Trophoblast cell (in vitro differentiated cells and primary cell): ENCODE measurements at regions not wholly inside any gene's neighbourhood (a gene's known extent, or its start where the extent isn't known, plus 50 kb on each side); places are given as distances from the start of the nearest gene placed in this dataset.

ENCODE experiments used
- DNase-seq, 2 donors: peaks; one replicate each; pipeline ENCODE4 v3.0.0-alpha.2; 2016
- H2AFZ ChIP-seq: 2 replicates; pipeline ENCODE4 v1.6.1; 2013; ENCODE audit warnings: low read length, moderate library complexity, mild to moderate bottlenecking; ENCODE audit not compliant: insufficient read depth, poor library complexity
- H2AK5ac ChIP-seq: 2 replicates; pipeline ENCODE4 v1.6.1; 2013; ENCODE audit warnings: mild to moderate bottlenecking, low read length
- H2BK120ac ChIP-seq: 2 replicates; pipeline ENCODE4 v1.6.1; 2013; ENCODE audit warnings: low read length, mild to moderate bottlenecking, moderate library complexity; ENCODE audit not compliant: insufficient read depth, poor library complexity
- H2BK12ac ChIP-seq: 2 replicates; pipeline ENCODE4 v1.6.1; 2013; ENCODE audit warnings: mild to moderate bottlenecking, low read length, moderate library complexity
- H2BK5ac ChIP-seq: 2 replicates; pipeline ENCODE4 v1.6.1; 2013; ENCODE audit warnings: low read length, low read depth, moderate library complexity, mild to moderate bottlenecking; ENCODE audit not compliant: poor library complexity
- H3K14ac ChIP-seq: 2 replicates; pipeline ENCODE4 v1.6.1; 2013; ENCODE audit warnings: mild to moderate bottlenecking, low read length
- H3K18ac ChIP-seq: 2 replicates; pipeline ENCODE4 v1.6.1; 2013; ENCODE audit warnings: mild to moderate bottlenecking, low read length
- H3K23ac ChIP-seq: 2 replicates; pipeline ENCODE4 v1.6.1; 2013; ENCODE audit warnings: low read length
- H3K27ac ChIP-seq: 2 replicates; pipeline ENCODE4 v1.5.1; 2013; ENCODE audit warnings: low read depth, mild to moderate bottlenecking, inconsistent platforms, low read length, moderate library complexity
- H3K27me3 ChIP-seq: 2 replicates; pipeline ENCODE4 v1.6.1; 2013; ENCODE audit warnings: inconsistent platforms, mild to moderate bottlenecking, low read length, moderate library complexity; ENCODE audit not compliant: insufficient read depth
- H3K36me3 ChIP-seq, 2 experiments: 1 replicate in 1 of 2; 2 replicates in 1 of 2; pipeline ENCODE4 v1.6.1; 2013; ENCODE audit warnings: low read length in 2 of 2, mild to moderate bottlenecking in 2 of 2, moderate library complexity in 1 of 2; ENCODE audit not compliant: insufficient read depth in 2 of 2, control insufficient read depth in 1 of 2
- H3K4ac ChIP-seq: 2 replicates; pipeline ENCODE4 v1.6.1; 2013; ENCODE audit warnings: low read depth, mild to moderate bottlenecking, low read length, moderate library complexity
- H3K4me1 ChIP-seq, 2 experiments: 1 replicate in 1 of 2; 2 replicates in 1 of 2; pipeline ENCODE4 v1.6.1; 2013; ENCODE audit warnings: low read length in 2 of 2, mild to moderate bottlenecking in 2 of 2, moderate library complexity in 1 of 2; ENCODE audit not compliant: insufficient read depth in 2 of 2, control insufficient read depth in 1 of 2
- H3K4me2 ChIP-seq: 2 replicates; pipeline ENCODE4 v1.6.1; 2013; ENCODE audit warnings: inconsistent platforms, mild to moderate bottlenecking, low read length, moderate library complexity
- H3K4me3 ChIP-seq: 2 replicates; pipeline ENCODE4 v1.5.1; 2013; ENCODE audit warnings: mild to moderate bottlenecking, low read depth, low read length, inconsistent platforms
- H3K79me1 ChIP-seq: one replicate; pipeline ENCODE4 v1.6.1; 2013; ENCODE audit warnings: low read length
- H3K79me2 ChIP-seq: 2 replicates; pipeline ENCODE4 v1.6.1; 2013; ENCODE audit warnings: low read length, mild to moderate bottlenecking; ENCODE audit not compliant: control insufficient read depth, insufficient read depth, poor library complexity
- H3K9ac ChIP-seq: 2 replicates; pipeline ENCODE4 v1.6.1; 2013; ENCODE audit warnings: mild to moderate bottlenecking, low read length
- H3K9me3 ChIP-seq: 2 replicates; pipeline ENCODE4 v1.6.1; 2013; ENCODE audit warnings: low read depth, mild to moderate bottlenecking, control low read depth, inconsistent platforms, low read length; ENCODE audit not compliant: insufficient read depth
- H4K12ac ChIP-seq: 2 replicates; pipeline ENCODE4 v1.6.1; 2013; ENCODE audit warnings: low read depth, mild to moderate bottlenecking, low read length, moderate library complexity
- H4K8ac ChIP-seq: 2 replicates; pipeline ENCODE4 v1.6.1; 2013; ENCODE audit warnings: low read depth, mild to moderate bottlenecking, low read length, moderate library complexity
- H4K91ac ChIP-seq: one replicate; pipeline ENCODE4 v1.6.1; 2013; ENCODE audit warnings: low read depth, mild to moderate bottlenecking, low read length, moderate library complexity
- WGBS: extraction: QIAGEN DNeasy Blood & Tissue Kit; methylation state at CpG from one replicate; pipeline ENCODE4 v1.1.7; 2013; ENCODE audit warnings: missing lambda C conversion rate; ENCODE audit not compliant: insufficient read length, insufficient coverage; ENCODE audit errors: extremely low coverage; 5-methylcytosine and 5-hydroxymethylcytosine counted together

DNA sequence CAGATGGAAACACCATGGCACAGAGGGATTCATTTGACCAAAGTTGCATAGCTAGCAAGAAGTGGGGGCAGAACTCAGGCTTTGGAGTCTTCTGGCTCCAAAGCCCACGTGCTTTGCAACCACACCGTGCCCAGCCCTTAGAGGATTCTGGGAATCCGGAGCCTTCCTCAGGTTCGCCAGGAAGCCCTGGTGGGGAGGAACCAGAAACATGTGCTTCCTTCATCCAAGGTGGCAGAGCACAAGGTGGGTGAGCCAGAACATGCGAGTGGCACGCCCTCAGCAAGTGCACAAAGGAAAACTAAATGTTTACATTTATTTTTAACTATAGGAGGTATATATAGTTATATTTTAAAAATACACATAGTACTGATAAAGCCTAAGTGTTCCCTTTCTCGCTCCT is 151.9 kb upstream of the NECTIN1 start:
- Histone ChIP-seq H2AFZ (no peak overlapping the region), H4K91ac (no peak overlapping the region), H3K4me1 (no peaks in the 10 kb centered on the region), H3K79me1 (no peaks in the 10 kb centered on the region), H3K9ac (no peak overlapping the region), H3K79me2 (no peaks in the 10 kb centered on the region), H3K4me2 (no peak overlapping the region), H3K36me3 (no peaks in the 10 kb centered on the region), H2BK120ac (no peak overlapping the region), H3K23ac (no peak overlapping the region), H3K4me3 (no peak overlapping the region), H4K8ac (no peak overlapping the region), H2AK5ac (no peak overlapping the region), H3K27ac (no peak overlapping the region), H4K12ac (no peak overlapping the region), H3K27me3 (no peaks in the 10 kb centered on the region), H3K9me3 (no peaks in the 10 kb centered on the region), H2BK12ac (no peak overlapping the region), H3K14ac (no peak overlapping the region), H2BK5ac (no peak overlapping the region), H3K18ac (no peak overlapping the region), H3K4ac (no peak overlapping the region)
- DNase-seq = no peak
- no CpG with 5 or more reads among the region's 7 CpGs for WGBS

DNA sequence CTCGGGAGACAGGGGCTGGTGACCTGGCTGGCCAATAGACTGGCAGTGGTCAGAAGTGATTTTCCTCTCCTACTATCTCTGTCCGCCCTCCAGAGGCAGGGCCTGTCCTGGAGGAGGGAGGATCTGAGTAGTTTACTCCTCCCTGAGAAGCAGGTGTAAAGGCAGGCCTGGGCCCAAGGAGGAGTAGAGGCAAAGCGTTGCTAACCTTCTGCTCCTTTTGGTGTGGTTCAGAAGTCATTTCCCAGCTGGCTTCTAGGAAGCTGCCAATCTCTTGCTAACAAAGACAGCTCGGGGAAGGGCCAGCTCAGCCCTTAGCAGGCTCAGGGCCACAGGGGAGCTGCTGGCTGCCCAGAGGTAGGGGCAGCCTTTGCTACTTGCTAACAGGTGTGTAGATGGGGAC is 151.1 kb upstream of the NECTIN1 start:
- H3K9ac ChIP-seq = no peak overlapping the region
- H3K23ac ChIP-seq = no peak overlapping the region
- no peak overlapping the region for H2AFZ ChIP-seq
- H2BK12ac ChIP-seq = no peak overlapping the region
- H3K18ac ChIP-seq = no peak overlapping the region
- H3K27ac ChIP-seq = no peak overlapping the region
- H3K14ac ChIP-seq = no peak overlapping the region
- H3K4me3 ChIP-seq = no peak overlapping the region
- no peak overlapping the region for H3K4ac ChIP-seq
- no peak overlapping the region for H3K4me2 ChIP-seq
- no peaks in the 10 kb centered on the region for H3K36me3 ChIP-seq
- H2BK5ac ChIP-seq = no peak overlapping the region
- H3K9me3 ChIP-seq = no peaks in the 10 kb centered on the region
- H2BK120ac ChIP-seq = no peak overlapping the region
- DNase-seq = no peak
- no peaks in the 10 kb centered on the region for H3K79me1 ChIP-seq
- H3K79me2 ChIP-seq = no peaks in the 10 kb centered on the region
- H4K8ac ChIP-seq = no peak overlapping the region
- H3K27me3 ChIP-seq = no peaks in the 10 kb centered on the region
- H3K4me1 ChIP-seq = no peaks in the 10 kb centered on the region
- no peak overlapping the region for H4K12ac ChIP-seq
- WGBS = no CpG with 5 or more reads among the region's 4 CpGs
- H2AK5ac ChIP-seq = no peak overlapping the region
- H4K91ac ChIP-seq = no peak overlapping the region

DNA sequence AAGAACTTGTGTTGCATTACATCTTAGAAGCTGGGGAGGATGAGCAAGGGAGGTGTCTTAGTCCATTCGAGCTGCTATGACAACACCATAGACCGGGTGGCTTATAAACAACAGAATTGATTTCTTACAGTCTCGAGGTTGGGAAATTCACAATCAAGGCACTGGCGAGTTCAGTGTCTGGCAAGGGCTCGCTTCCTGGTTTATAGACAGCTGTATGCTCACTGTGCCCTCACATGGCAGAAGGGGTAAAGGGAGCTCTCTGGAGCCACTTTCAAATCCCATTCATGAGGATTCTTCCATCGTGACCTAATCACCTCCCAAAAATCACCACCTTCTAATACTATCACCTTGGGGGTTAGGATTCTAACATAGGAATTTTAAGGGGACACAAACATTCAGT is 150.0 kb upstream of the NECTIN1 start:
- Histone ChIP-seq H3K27ac (no peak overlapping the region), H3K14ac (no peak overlapping the region), H3K18ac (no peak overlapping the region), H4K12ac (no peak overlapping the region), H4K91ac (no peak overlapping the region), H2AFZ (no peak overlapping the region), H3K9me3 (no peaks in the 10 kb centered on the region), H2BK12ac (no peak overlapping the region), H3K27me3 (no peaks in the 10 kb centered on the region), H2AK5ac (no peak overlapping the region), H3K9ac (no peak overlapping the region), H2BK120ac (no peak overlapping the region), H3K4ac (no peak overlapping the region), H3K4me1 (no peaks in the 10 kb centered on the region), H3K4me3 (no peak overlapping the region), H3K4me2 (no peak overlapping the region), H3K79me2 (no peaks in the 10 kb centered on the region), H3K36me3 (no peaks in the 10 kb centered on the region), H3K23ac (no peak overlapping the region), H3K79me1 (no peaks in the 10 kb centered on the region), H4K8ac (no peak overlapping the region), H2BK5ac (no peak overlapping the region)
- WGBS = no CpG with 5 or more reads among the region's 6 CpGs
- no peak for DNase-seq

DNA sequence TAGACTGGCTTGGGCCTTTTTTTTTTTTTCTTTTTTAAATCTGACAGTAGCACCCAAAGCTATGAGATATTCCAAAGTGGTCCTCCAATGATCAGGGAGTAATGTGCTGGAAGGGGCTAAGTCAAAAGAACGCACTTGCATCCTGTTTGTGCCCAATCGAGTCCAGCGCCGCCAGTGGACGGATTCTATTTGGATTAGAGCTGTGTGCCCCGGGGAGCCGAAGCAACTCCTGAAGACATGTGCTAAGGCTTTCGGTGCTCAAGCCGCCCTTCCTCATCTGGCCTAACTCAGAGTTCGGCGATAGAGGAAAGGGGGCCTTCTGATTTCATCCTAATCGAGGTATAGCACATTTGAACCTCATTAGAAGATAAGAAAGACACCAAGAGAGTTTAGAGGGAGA is 147.8 kb upstream of the NECTIN1 start:
- H3K9me3 ChIP-seq = no peaks in the 10 kb centered on the region
- no peaks in the 10 kb centered on the region for H3K36me3 ChIP-seq
- H4K91ac ChIP-seq = no peak overlapping the region
- no peaks in the 10 kb centered on the region for H3K27me3 ChIP-seq
- no peak overlapping the region for H2BK5ac ChIP-seq
- no peak overlapping the region for H3K9ac ChIP-seq
- peaks cover 9 to 15% of the 10 kb centered on the region in 2 experiments for H3K4me1 ChIP-seq
- DNase-seq = no peak
- no peak overlapping the region for H2AK5ac ChIP-seq
- H3K18ac ChIP-seq = no peak overlapping the region
- H3K4me2 ChIP-seq = no peak overlapping the region
- H3K4me3 ChIP-seq = no peak overlapping the region
- no peak overlapping the region for H2BK12ac ChIP-seq
- WGBS = no CpG with 5 or more reads among the region's 12 CpGs
- no peak overlapping the region for H3K4ac ChIP-seq
- H2BK120ac ChIP-seq = no peak overlapping the region
- H4K12ac ChIP-seq = no peak overlapping the region
- H2AFZ ChIP-seq = no peak overlapping the region
- no peak overlapping the region for H3K23ac ChIP-seq
- H3K79me1 ChIP-seq = no peaks in the 10 kb centered on the region
- H4K8ac ChIP-seq = no peak overlapping the region
- H3K27ac ChIP-seq = no peak overlapping the region
- no peaks in the 10 kb centered on the region for H3K79me2 ChIP-seq
- no peak overlapping the region for H3K14ac ChIP-seq
